ENCODE measurements at regions not wholly inside any gene's neighbourhood (a gene's known extent, or its start where the extent isn't known, plus 50 kb on each side); places are given as distances from the start of the nearest gene placed in this dataset.

DNA sequence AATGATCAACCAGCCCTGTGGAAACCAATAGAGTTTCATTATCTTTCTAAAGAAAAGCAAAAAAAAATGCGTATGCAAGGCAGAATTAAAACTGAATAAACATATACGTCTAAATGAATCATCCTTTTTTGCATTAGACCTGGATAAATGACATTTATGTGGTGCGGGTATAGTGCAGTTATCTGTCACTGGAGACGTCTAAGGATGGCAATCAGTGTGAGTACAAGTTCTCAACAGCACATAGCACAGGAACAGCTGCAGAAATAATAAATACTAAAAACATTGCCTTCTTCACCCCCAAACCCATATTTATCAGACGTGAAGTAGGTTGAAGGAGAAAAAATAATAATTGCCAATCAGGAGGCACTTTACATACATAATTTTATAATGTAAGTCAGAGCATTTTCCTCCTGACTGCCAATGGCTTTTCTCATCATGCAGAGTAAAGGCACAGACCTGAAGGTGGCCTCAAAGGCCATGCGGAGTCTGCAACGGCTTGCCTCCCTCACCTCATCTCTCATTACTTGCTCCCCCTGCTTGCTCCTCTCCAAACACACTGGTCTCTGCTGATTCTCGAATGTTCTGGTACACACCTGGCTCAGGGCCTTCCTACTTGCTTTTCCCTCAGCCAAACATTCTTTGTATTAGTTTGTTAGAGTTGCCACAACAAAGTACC is 574.7 kb upstream of the PLXNA2 start:
- TF ChIP-seq, protein P1, sequence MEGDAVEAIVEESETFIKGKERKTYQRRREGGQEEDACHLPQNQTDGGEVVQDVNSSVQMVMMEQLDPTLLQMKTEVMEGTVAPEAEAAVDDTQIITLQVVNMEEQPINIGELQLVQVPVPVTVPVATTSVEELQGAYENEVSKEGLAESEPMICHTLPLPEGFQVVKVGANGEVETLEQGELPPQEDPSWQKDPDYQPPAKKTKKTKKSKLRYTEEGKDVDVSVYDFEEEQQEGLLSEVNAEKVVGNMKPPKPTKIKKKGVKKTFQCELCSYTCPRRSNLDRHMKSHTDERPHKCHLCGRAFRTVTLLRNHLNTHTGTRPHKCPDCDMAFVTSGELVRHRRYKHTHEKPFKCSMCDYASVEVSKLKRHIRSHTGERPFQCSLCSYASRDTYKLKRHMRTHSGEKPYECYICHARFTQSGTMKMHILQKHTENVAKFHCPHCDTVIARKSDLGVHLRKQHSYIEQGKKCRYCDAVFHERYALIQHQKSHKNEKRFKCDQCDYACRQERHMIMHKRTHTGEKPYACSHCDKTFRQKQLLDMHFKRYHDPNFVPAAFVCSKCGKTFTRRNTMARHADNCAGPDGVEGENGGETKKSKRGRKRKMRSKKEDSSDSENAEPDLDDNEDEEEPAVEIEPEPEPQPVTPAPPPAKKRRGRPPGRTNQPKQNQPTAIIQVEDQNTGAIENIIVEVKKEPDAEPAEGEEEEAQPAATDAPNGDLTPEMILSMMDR (IDR thresholded peaks at IDR 0.05) = no peak
- TF ChIP-seq POLR2A (IDR thresholded peaks at IDR 0.05) (no peak), POLR2AphosphoS5 (IDR thresholded peaks at IDR 0.05; ENCODE audit: insufficient read depth in 1 of 2, low read depth in 1 of 2) (no peak)
